ENCODE measurements at regions not wholly inside any gene's neighbourhood (a gene's known extent, or its start where the extent isn't known, plus 50 kb on each side); places are given as distances from the start of the nearest gene placed in this dataset.

- no peak for DNase-seq
Observed at GRCh38 chr12:92650228-92650822, 52.5 kb upstream of the PLEKHG7 start.

GRCh38 chr12:92649511-92650227 is 53.1 kb upstream of the PLEKHG7 start:
- peak; percentile 80 for DNase-seq

- no peak for DNase-seq
Observed at GRCh38 chr12:92648242-92649031, 54.4 kb upstream of the PLEKHG7 start.

GRCh38 chr12:92641291-92641690 is 61.5 kb upstream of the PLEKHG7 start:
- no peak for DNase-seq

- DNase-seq = no peak
Observed at GRCh38 chr12:92640691-92641090, 62.1 kb upstream of the PLEKHG7 start.

GRCh38 chr12:92639017-92639416 is 63.8 kb upstream of the PLEKHG7 start:
- DNase-seq = peak; percentile 24

- no peak for DNase-seq
Observed at GRCh38 chr12:92634730-92635129, 68.1 kb upstream of the PLEKHG7 start.

- DNase-seq = no peak
Observed at GRCh38 chr12:92634202-92634601, 68.6 kb upstream of the PLEKHG7 start.

GRCh38 chr12:92630968-92631367 is 71.8 kb upstream of the PLEKHG7 start:
- DNase-seq = no peak

GRCh38 chr12:92629349-92630065 is 73.3 kb upstream of the PLEKHG7 start:
- no peak for DNase-seq

- DNase-seq = no peak
Observed at GRCh38 chr12:92628476-92628875, 74.3 kb upstream of the PLEKHG7 start.

GRCh38 chr12:92627511-92627910 is 75.3 kb upstream of the PLEKHG7 start:
- no peak for DNase-seq

- no peak for DNase-seq
Observed at GRCh38 chr12:92625639-92626310, 77.0 kb upstream of the PLEKHG7 start.

- no peak for DNase-seq
Observed at GRCh38 chr12:92624236-92624635, 78.6 kb upstream of the PLEKHG7 start.

GRCh38 chr12:92623386-92623785 is 79.4 kb upstream of the PLEKHG7 start:
- DNase-seq = no peak

GRCh38 chr12:92621833-92622232 is 81.0 kb upstream of the PLEKHG7 start:
- DNase-seq = no peak

GRCh38 chr12:92621312-92621711 is 81.5 kb upstream of the PLEKHG7 start:
- DNase-seq = no peak

- no peak for DNase-seq
Observed at GRCh38 chr12:92619730-92620684, 82.8 kb upstream of the PLEKHG7 start.

- DNase-seq = no peak
Observed at GRCh38 chr12:92619026-92619425, 83.8 kb upstream of the PLEKHG7 start.

- DNase-seq = no peak
Observed at GRCh38 chr12:92615703-92616102, 87.1 kb upstream of the PLEKHG7 start.

- no peak for DNase-seq
Observed at GRCh38 chr12:92615086-92615485, 87.7 kb upstream of the PLEKHG7 start.

- DNase-seq = no peak
Observed at GRCh38 chr12:92614502-92614901, 88.3 kb upstream of the PLEKHG7 start.
